NCI-H526 treated with DMSO at 0.1 percent for 48 hours (cell line): ENCODE measurements at regions not wholly inside any gene's neighbourhood (a gene's known extent, or its start where the extent isn't known, plus 50 kb on each side); places are given as distances from the start of the nearest gene placed in this dataset.
"Not testable (repeated sequence)": the region's sequence is repeated elsewhere in the genome, so short reads cannot be mapped to it uniquely, and the experiment has no call there.

Experiments used
- DNase-seq: peaks from one replicate; lab custom pipeline; 2025; lab: John Stamatoyannopoulos, UW

GRCh38 chr18:65998971-65999700, 248.3 kb downstream of the CDH7 start:
- DNase-seq, result not testable (repeated sequence)

- DNase-seq, result no peak
Measured at GRCh38 chr18:65995206-65995605, 244.4 kb downstream of the CDH7 start.

- DNase-seq, result no peak
Measured at GRCh38 chr18:65994302-65994701, 243.5 kb downstream of the CDH7 start.

GRCh38 chr18:65990944-65991708, 240.3 kb downstream of the CDH7 start:
- DNase-seq, result no peak

GRCh38 chr18:65990174-65990690, 239.4 kb downstream of the CDH7 start:
- DNase-seq, result no peak

- DNase-seq, result no peak
Measured at GRCh38 chr18:65988972-65989371, 238.2 kb downstream of the CDH7 start.

- no peak for DNase-seq
Measured at GRCh38 chr18:65988386-65988785, 237.6 kb downstream of the CDH7 start.

- peak; percentile 5 for DNase-seq
Measured at GRCh38 chr18:65983750-65984149, 232.9 kb downstream of the CDH7 start.

- DNase-seq, result no peak
Measured at GRCh38 chr18:65975536-65975935, 224.7 kb downstream of the CDH7 start.

GRCh38 chr18:65974758-65975157, 223.9 kb downstream of the CDH7 start:
- DNase-seq, result no peak

GRCh38 chr18:65968239-65969004, 217.6 kb downstream of the CDH7 start:
- DNase-seq, result no peak

- no peak for DNase-seq
Measured at GRCh38 chr18:65955747-65956146, 204.9 kb downstream of the CDH7 start.

- DNase-seq, result no peak
Measured at GRCh38 chr18:65954372-65954771, 203.6 kb downstream of the CDH7 start.

- no peak for DNase-seq
Measured at GRCh38 chr18:65946777-65947176, 196.0 kb downstream of the CDH7 start.

GRCh38 chr18:65943268-65943667, 192.5 kb downstream of the CDH7 start:
- no peak for DNase-seq

GRCh38 chr18:65942854-65943253, 192.0 kb downstream of the CDH7 start:
- DNase-seq, result no peak

- DNase-seq, result no peak
Measured at GRCh38 chr18:65942104-65942503, 191.3 kb downstream of the CDH7 start.

- no peak for DNase-seq
Measured at GRCh38 chr18:65941482-65941881, 190.7 kb downstream of the CDH7 start.
